ENCODE measurements at regions not wholly inside any gene's neighbourhood (a gene's known extent, or its start where the extent isn't known, plus 50 kb on each side); places are given as distances from the start of the nearest gene placed in this dataset.

DNA sequence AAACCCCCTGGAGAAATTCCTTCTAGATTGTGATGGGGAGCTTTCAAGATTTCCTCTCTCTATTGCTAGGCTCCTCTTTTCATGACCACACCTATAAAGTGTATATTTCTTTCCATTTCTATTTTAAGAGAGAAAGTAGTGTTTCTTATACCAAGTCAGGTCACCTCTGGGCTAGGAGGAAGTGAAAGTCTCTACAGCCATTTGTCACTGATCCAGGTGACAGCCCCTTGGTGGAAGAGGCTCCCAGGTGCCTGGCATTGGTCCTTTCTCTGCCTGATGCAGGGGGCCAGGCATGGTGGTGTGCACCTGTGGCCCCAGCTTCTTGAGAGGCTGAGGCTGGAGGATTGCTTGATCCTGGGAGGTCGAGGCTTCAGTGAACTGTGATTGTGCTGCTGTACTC is 64.7 kb downstream of the DHCR7 start:
- TF ChIP-seq POLR2AphosphoS5 (IDR thresholded peaks at IDR 0.05; ENCODE audit: low read depth), result no peak
- no peak for TF ChIP-seq SPI1 (IDR thresholded peaks at IDR 0.05; ENCODE audit: borderline replicate concordance, low read depth)
- TF ChIP-seq, protein P1, sequence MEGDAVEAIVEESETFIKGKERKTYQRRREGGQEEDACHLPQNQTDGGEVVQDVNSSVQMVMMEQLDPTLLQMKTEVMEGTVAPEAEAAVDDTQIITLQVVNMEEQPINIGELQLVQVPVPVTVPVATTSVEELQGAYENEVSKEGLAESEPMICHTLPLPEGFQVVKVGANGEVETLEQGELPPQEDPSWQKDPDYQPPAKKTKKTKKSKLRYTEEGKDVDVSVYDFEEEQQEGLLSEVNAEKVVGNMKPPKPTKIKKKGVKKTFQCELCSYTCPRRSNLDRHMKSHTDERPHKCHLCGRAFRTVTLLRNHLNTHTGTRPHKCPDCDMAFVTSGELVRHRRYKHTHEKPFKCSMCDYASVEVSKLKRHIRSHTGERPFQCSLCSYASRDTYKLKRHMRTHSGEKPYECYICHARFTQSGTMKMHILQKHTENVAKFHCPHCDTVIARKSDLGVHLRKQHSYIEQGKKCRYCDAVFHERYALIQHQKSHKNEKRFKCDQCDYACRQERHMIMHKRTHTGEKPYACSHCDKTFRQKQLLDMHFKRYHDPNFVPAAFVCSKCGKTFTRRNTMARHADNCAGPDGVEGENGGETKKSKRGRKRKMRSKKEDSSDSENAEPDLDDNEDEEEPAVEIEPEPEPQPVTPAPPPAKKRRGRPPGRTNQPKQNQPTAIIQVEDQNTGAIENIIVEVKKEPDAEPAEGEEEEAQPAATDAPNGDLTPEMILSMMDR (IDR thresholded peaks at IDR 0.05; ENCODE audit: insufficient read depth, low read length), result no peak
- TF ChIP-seq REST (IDR thresholded peaks at IDR 0.05; ENCODE audit: insufficient replicate concordance, low read depth), result no peak

DNA sequence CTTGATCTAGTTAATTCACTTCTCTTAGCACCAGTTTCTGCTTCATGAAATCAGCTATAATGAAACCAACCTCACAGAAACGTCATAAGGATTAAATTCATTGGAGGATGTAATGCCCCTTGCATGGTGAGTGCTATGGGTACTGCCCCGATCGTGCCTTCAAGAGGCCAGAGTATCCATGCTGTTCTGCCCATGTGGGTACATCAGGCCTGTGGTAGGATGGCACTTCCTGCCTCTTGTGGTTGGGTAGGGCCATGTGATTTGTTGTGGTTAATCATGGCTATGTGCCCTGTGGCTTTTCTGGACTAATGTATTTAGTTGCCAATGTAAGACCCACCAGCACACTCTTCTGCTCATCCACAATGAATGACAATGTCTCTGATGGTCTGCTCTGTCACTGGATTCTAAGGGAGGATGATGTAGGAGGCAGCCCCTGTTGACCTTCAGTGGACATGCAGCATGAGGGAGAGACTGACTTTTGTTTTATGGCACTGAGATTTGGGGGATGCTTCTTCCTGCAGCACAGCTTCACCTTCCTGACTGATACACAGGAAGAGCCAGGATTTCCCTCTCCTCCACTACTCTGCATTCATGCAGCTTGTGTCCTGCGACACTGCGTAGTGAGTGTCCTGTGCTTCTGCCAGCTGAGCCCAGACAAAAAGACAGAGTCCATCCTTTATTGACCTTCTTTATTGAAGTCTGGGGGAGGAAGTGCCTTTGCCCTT is 66.2 kb downstream of the DHCR7 start:
- TF ChIP-seq, protein P1 (IDR thresholded peaks at IDR 0.05; ENCODE audit: insufficient read depth, low read length), result no peak
- TF ChIP-seq SPI1 (IDR thresholded peaks at IDR 0.05; ENCODE audit: borderline replicate concordance, low read depth) (no peak), REST (IDR thresholded peaks at IDR 0.05; ENCODE audit: insufficient replicate concordance, low read depth) (no peak), GABPA (IDR thresholded peaks at IDR 0.05; ENCODE audit: low read depth) (no peak), POLR2AphosphoS5 (IDR thresholded peaks at IDR 0.05; ENCODE audit: low read depth) (no peak)
- no peak overlapping the region for H3K27ac ChIP-seq (replicated peaks)
- H3K4me3 ChIP-seq (replicated peaks; ENCODE audit: insufficient read depth, low read length), result no peak overlapping the region
- no peaks in the 10 kb centered on the region for H3K27me3 ChIP-seq (ENCODE audit: insufficient read depth, poor library complexity, severe bottlenecking)
- DNase-seq (ENCODE audit: low read depth in 1 of 2, low spot score in 1 of 2), result no peak

More for the DNA sequence above, 64.7 kb downstream of the DHCR7 start:
- no peak overlapping the region for H3K27ac ChIP-seq (replicated peaks)
- no peak overlapping the region for H3K4me3 ChIP-seq (replicated peaks; ENCODE audit: insufficient read depth, low read length)
- no peak for DNase-seq (ENCODE audit: low read depth in 1 of 2, low spot score in 1 of 2)
- no peaks in the 10 kb centered on the region for H3K27me3 ChIP-seq (ENCODE audit: insufficient read depth, poor library complexity, severe bottlenecking)

DNA sequence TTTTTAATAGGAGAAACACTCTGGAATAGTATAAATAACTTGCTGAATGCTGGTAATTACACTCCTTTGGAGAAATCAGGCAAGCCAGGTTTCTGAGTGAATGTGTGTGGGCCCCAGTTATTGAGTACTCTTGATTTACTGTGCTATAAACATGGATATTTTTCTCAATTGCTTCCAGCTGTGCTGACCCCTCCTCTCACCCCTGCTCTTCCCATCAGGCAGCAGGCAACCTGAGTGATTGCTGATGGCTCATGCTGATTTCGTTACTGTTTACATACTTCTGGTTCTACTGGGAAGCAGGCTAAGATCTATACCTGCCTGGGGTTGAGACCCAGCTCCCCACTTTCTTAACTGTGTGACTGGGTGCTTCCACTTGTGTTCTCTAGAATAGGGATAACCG is 68.5 kb downstream of the DHCR7 start:
- Histone ChIP-seq H3K4me3 (replicated peaks; ENCODE audit: insufficient read depth, low read length) (no peak overlapping the region), H3K27me3 (ENCODE audit: insufficient read depth, poor library complexity, severe bottlenecking) (no peaks in the 10 kb centered on the region), H3K27ac (replicated peaks) (no peak overlapping the region)
- DNase-seq (ENCODE audit: low read depth in 1 of 2, low spot score in 1 of 2), result no peak
- TF ChIP-seq POLR2AphosphoS5 (IDR thresholded peaks at IDR 0.05; ENCODE audit: low read depth), result no peak
- TF ChIP-seq, protein P1 (IDR thresholded peaks at IDR 0.05; ENCODE audit: insufficient read depth, low read length), result no peak
- TF ChIP-seq GABPA (IDR thresholded peaks at IDR 0.05; ENCODE audit: low read depth), result no peak
- TF ChIP-seq SPI1 (IDR thresholded peaks at IDR 0.05; ENCODE audit: borderline replicate concordance, low read depth), result no peak
- TF ChIP-seq REST (IDR thresholded peaks at IDR 0.05; ENCODE audit: insufficient replicate concordance, low read depth), result no peak

Measured in HL-60 (cell line).